H1 (cell line): ENCODE measurements at regions not wholly inside any gene's neighbourhood (a gene's known extent, or its start where the extent isn't known, plus 50 kb on each side); places are given as distances from the start of the nearest gene placed in this dataset.

Experiments
- CTCF ChIA-PET: fragments of 300-600 bp; sonication (Branson Sonifier 250); formaldehyde crosslinking; loops from one replicate; lab custom pipeline; 2021; ENCODE audit not compliant: partially characterized antibody; lab: Charles Lee
- POLR2A ChIA-PET: fragments of 300-600 bp; sonication (Branson Sonifier 250); formaldehyde crosslinking; loops from one replicate; lab custom pipeline; 2021; ENCODE audit warnings: inconsistent platforms; ENCODE audit not compliant: partially characterized antibody; lab: Charles Lee
- DNase-seq, 2 experiments: peaks; one replicate each; pipeline versions ENCODE4 v3.0.0 to v3.0.0-alpha.2; 2010 to 2022; ENCODE audit warnings: low spot score in 2 of 2, low read depth in 1 of 2, mixed read lengths in 1 of 2
- FAIRE-seq: peaks from 2 replicates; lab custom pipeline; 2011; peaks lifted over from hg19 to GRCh38; lab: Jason Lieb, UNC
- H2AFZ ChIP-seq: 2 replicates; pipeline ENCODE4 v1.8.1; 2012; ENCODE audit warnings: low read length, inconsistent platforms
- H2AK5ac ChIP-seq: 2 replicates; pipeline ENCODE4 v1.6.1; 2013; ENCODE audit warnings: low read depth, low read length
- H2BK120ac ChIP-seq: replicated peaks from 2 replicates; pipeline ENCODE3; 2013; ENCODE audit warnings: low read depth, low read length, inconsistent platforms
- H2BK12ac ChIP-seq: 2 replicates; pipeline ENCODE4 v1.6.1; 2013; ENCODE audit warnings: low read depth, low read length
- H2BK15ac ChIP-seq: 2 replicates; pipeline ENCODE4 v1.6.1; 2013; ENCODE audit warnings: low read length
- H2BK20ac ChIP-seq: 2 replicates; pipeline ENCODE4 v1.6.1; 2013; ENCODE audit warnings: low read length
- H2BK5ac ChIP-seq: 2 replicates; pipeline ENCODE4 v1.6.1; 2013; ENCODE audit warnings: low read depth, low read length
- H3K14ac ChIP-seq: 2 replicates; pipeline ENCODE4 v1.6.1; 2013; ENCODE audit warnings: inconsistent platforms; ENCODE audit not compliant: insufficient read length
- H3K18ac ChIP-seq: 2 replicates; pipeline ENCODE4 v1.6.1; 2013; ENCODE audit warnings: low read length; ENCODE audit errors: extremely low read depth
- H3K23ac ChIP-seq: 2 replicates; pipeline ENCODE4 v1.6.1; 2013; ENCODE audit warnings: inconsistent platforms; ENCODE audit not compliant: insufficient read length
- H3K23me2 ChIP-seq: 2 replicates; pipeline ENCODE4 v1.6.1; 2013; ENCODE audit warnings: low read depth, low read length
- H3K27ac ChIP-seq: 2 replicates; pipeline ENCODE4 v1.6.1; 2011; ENCODE audit warnings: low read depth, low read length, inconsistent platforms
- H3K27me3 ChIP-seq, 4 experiments: replicated peaks in 1 of 4; 1 replicate in 1 of 4; 2 replicates in 3 of 4; pipeline versions ENCODE4 v1.6.1 to v1.8.1; 2011 to 2013; ENCODE audit warnings: low read length in 3 of 4, mild to moderate bottlenecking in 3 of 4, inconsistent platforms in 2 of 4, mixed read lengths in 2 of 4, moderate library complexity in 1 of 4; ENCODE audit not compliant: control insufficient read depth in 3 of 4, insufficient read depth in 3 of 4; ENCODE audit errors: extremely low read depth in 1 of 4
- H3K36me3 ChIP-seq, 4 experiments: 2 replicates each; pipeline versions ENCODE4 v1.6.1 to v1.8.1; 2011 to 2013; ENCODE audit warnings: mild to moderate bottlenecking in 4 of 4, low read length in 3 of 4, moderate library complexity in 2 of 4, control low read depth in 1 of 4, inconsistent platforms in 1 of 4; ENCODE audit not compliant: insufficient read depth in 4 of 4, control insufficient read depth in 2 of 4
- H3K4ac ChIP-seq: replicated peaks from 2 replicates; pipeline ENCODE3; 2013; ENCODE audit warnings: low read length, low read depth, mixed read lengths, inconsistent platforms; ENCODE audit not compliant: insufficient read length
- H3K4me1 ChIP-seq, 4 experiments: replicated peaks in 1 of 4; 1 replicate in 1 of 4; 2 replicates in 3 of 4; pipeline versions ENCODE4 v1.6.1 to v1.8.1; 2011 to 2013; ENCODE audit warnings: low read length in 3 of 4, inconsistent platforms in 2 of 4, mixed read lengths in 1 of 4; ENCODE audit not compliant: insufficient read depth in 4 of 4, control insufficient read depth in 3 of 4
- H3K4me2 ChIP-seq, 2 experiments: 2 replicates each; pipeline versions ENCODE4 v1.6.1 to v1.8.1; 2011 to 2013; ENCODE audit warnings: low read depth in 2 of 2, low read length in 2 of 2, control low read depth in 1 of 2, inconsistent platforms in 1 of 2, mild to moderate bottlenecking in 1 of 2; ENCODE audit not compliant: insufficient read depth in 1 of 2
- H3K4me3 ChIP-seq, 4 experiments: fragments of 200-600, 300-600 bp in 1 of 4; sonication (generic), shearing (Covaris generic), sonication (Bioruptor Twin) in 1 of 4; 2 replicates each; pipeline versions ENCODE4 v1.5.1 to v1.8.1; 2011 to 2016; ENCODE audit warnings: low read length in 4 of 4, low read depth in 3 of 4, control low read depth in 2 of 4, inconsistent platforms in 2 of 4, mild to moderate bottlenecking in 2 of 4, mixed read lengths in 1 of 4, moderate library complexity in 1 of 4; ENCODE audit not compliant: insufficient read depth in 2 of 4; ENCODE audit errors: extremely low read depth in 1 of 4
- H3K56ac ChIP-seq: replicated peaks from 2 replicates; pipeline ENCODE3; 2013; ENCODE audit warnings: low read depth, mild to moderate bottlenecking, mixed read lengths, low read length, inconsistent platforms; ENCODE audit not compliant: insufficient read length
- H3K79me1 ChIP-seq: 2 replicates; pipeline ENCODE4 v1.6.1; 2013; ENCODE audit warnings: low read depth, low read length, control low read depth
- H3K79me2 ChIP-seq, 2 experiments: 2 replicates each; pipeline versions ENCODE4 v1.6.1 to v1.8.1; 2012 to 2013; ENCODE audit warnings: low read length in 2 of 2, mild to moderate bottlenecking in 2 of 2, inconsistent platforms in 1 of 2; ENCODE audit not compliant: insufficient read depth in 2 of 2, control insufficient read depth in 1 of 2
- H3K9ac ChIP-seq, 4 experiments: replicated peaks in 1 of 4; 1 replicate in 1 of 4; 2 replicates in 3 of 4; pipeline versions ENCODE4 v1.6.1 to v1.8.1; 2011 to 2013; ENCODE audit warnings: low read depth in 3 of 4, low read length in 3 of 4, control low read depth in 2 of 4, mild to moderate bottlenecking in 2 of 4, moderate library complexity in 2 of 4, inconsistent platforms in 1 of 4; ENCODE audit errors: extremely low read depth in 1 of 4
- H3K9me3 ChIP-seq, 2 experiments: 2 replicates each; pipeline versions ENCODE4 v1.6.1 to v1.8.1; 2012 to 2013; ENCODE audit warnings: mild to moderate bottlenecking in 2 of 2, moderate library complexity in 2 of 2, control low read depth in 1 of 2, inconsistent platforms in 1 of 2, low read depth in 1 of 2, low read length in 1 of 2, mixed read lengths in 1 of 2; ENCODE audit not compliant: insufficient read depth in 2 of 2
- H4K20me1 ChIP-seq, 2 experiments: replicated peaks in 1 of 2; 2 replicates each; pipeline versions ENCODE3 to v1.8.1; 2011 to 2013; ENCODE audit warnings: inconsistent platforms in 2 of 2, low read length in 2 of 2, mild to moderate bottlenecking in 1 of 2; ENCODE audit not compliant: insufficient read depth in 2 of 2, control insufficient read depth in 1 of 2
- H4K5ac ChIP-seq: 2 replicates; pipeline ENCODE4 v1.6.1; 2013; ENCODE audit warnings: low read length, low read depth, mixed read lengths, inconsistent platforms; ENCODE audit not compliant: insufficient read length
- H4K8ac ChIP-seq: 2 replicates; pipeline ENCODE4 v1.8.0; 2013; ENCODE audit warnings: mild to moderate bottlenecking, moderate library complexity, low read length, inconsistent platforms; ENCODE audit not compliant: insufficient read depth; ENCODE audit errors: extremely low read depth
- H4K91ac ChIP-seq: replicated peaks from 2 replicates; pipeline ENCODE3; 2013; ENCODE audit warnings: low read length, mixed read lengths, inconsistent platforms; ENCODE audit not compliant: insufficient read length
- CREB1 ChIP-seq: IDR thresholded peaks from 2 replicates; pipeline ENCODE4 v1.6.1; 2012; ENCODE audit warnings: inconsistent platforms
- EZH2 ChIP-seq: fragments of 200-600 bp; sonication (generic); IDR thresholded peaks from 2 replicates; pipeline ENCODE4 v1.7.1; 2012; ENCODE audit warnings: low read depth, mild to moderate bottlenecking, moderate library complexity, low read length, inconsistent platforms; ENCODE audit not compliant: severe bottlenecking
- SIX5 ChIP-seq: IDR thresholded peaks from 2 replicates; pipeline ENCODE4 v1.6.1; 2011; ENCODE audit warnings: mild to moderate bottlenecking, low read depth, low read length
- TAF1 ChIP-seq: IDR thresholded peaks from 2 replicates; pipeline ENCODE4 v1.6.1; 2011; ENCODE audit warnings: mild to moderate bottlenecking, low read depth, low read length
- TBP ChIP-seq: IDR thresholded peaks from 2 replicates; pipeline ENCODE4 v1.6.1; 2011; ENCODE audit warnings: low read depth, low read length, improper control_type of control experiment
- WGBS, 2 experiments: shearing (Covaris generic) in 1 of 2; methylation state at CpG; one replicate each; pipeline versions ENCODE4 v1.1.6 to v1.1.7; 2013 to 2015; ENCODE audit warnings: low lambda C conversion rate in 2 of 2, mixed read lengths in 2 of 2, inconsistent platforms in 1 of 2, low coverage in 1 of 2, missing lambda C conversion rate in 1 of 2; ENCODE audit not compliant: insufficient replicate concordance in 2 of 2, insufficient coverage in 1 of 2, insufficient read length in 1 of 2; ENCODE audit errors: extremely low coverage in 1 of 2, missing lambda C conversion rate in 1 of 2; 5-methylcytosine and 5-hydroxymethylcytosine counted together
- TF ChIP-seq, protein P1 (sequence below): IDR thresholded peaks from 2 replicates; pipeline ENCODE4 v1.6.1; 2012; ENCODE audit warnings: inconsistent platforms

DNA sequence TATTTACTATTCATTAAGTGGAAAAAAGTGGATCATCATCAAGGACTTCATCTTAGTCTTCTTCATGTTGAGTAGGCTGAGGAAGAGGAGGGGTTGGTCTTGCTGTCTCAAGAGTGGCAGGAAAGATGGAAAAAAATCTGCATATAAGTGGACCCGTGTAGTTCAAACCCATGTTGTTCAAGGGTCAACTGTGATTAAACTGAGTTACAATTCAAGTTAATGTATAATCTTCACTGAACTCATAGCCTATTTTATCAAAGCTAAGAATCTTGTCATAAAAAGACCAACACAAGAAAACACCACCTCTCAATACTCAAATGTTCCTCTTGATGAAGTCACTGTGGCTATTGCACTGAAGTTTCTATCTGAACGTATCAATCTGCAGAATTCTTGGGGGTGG is 260.2 kb downstream of the FNDC1 start:
- Histone ChIP-seq H3K56ac (no peak overlapping the region), H3K27ac (no peak overlapping the region), H3K23ac (no peak overlapping the region), H3K4me1 (no peaks in the 10 kb centered on the region), H2BK120ac (no peak overlapping the region), H4K91ac (no peak overlapping the region), H2AK5ac (no peak overlapping the region), H3K79me2 (no peaks in the 10 kb centered on the region), H3K36me3 (no peaks in the 10 kb centered on the region), H2BK12ac (no peak overlapping the region), H3K4me2 (no peak overlapping the region), H3K4me3 (no peak overlapping the region), H2BK5ac (no peak overlapping the region), H2BK20ac (no peak overlapping the region), H3K23me2 (no peaks in the 10 kb centered on the region), H4K20me1 (no peaks in the 10 kb centered on the region), H3K14ac (no peak overlapping the region), H3K4ac (no peak overlapping the region), H3K9me3 (peaks cover 70 to 91% of the 10 kb centered on the region in 2 experiments), H3K79me1 (no peaks in the 10 kb centered on the region), H2BK15ac (no peak overlapping the region), H3K18ac (no peak overlapping the region), H2AFZ (no peak overlapping the region), H3K27me3 (peaks cover 0 to 3% (median 0%) of the 10 kb centered on the region in 4 experiments; a peak in 1 of 7 replicates), H4K5ac (no peak overlapping the region), H3K9ac (no peak overlapping the region), H4K8ac (no peak overlapping the region)
- FAIRE-seq (no peak), DNase-seq (no peak)
- 58% methylated on average over 2 of the region's 2 CpGs; no CpG with 5 or more reads in 1 of the 2 experiments for WGBS, 2 experiments
- TF ChIP-seq TAF1 (no peak), SIX5 (no peak), EZH2 (no peak), TBP (no peak), CREB1 (no peak)
- TF ChIP-seq, protein P1, sequence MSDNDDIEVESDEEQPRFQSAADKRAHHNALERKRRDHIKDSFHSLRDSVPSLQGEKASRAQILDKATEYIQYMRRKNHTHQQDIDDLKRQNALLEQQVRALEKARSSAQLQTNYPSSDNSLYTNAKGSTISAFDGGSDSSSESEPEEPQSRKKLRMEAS: no peak
- ChIA-PET CTCF (no interaction called here), POLR2A (no interaction called here)
